H1 (cell line): ENCODE measurements at regions not wholly inside any gene's neighbourhood (a gene's known extent, or its start where the extent isn't known, plus 50 kb on each side); places are given as distances from the start of the nearest gene placed in this dataset.

Source experiments
- CTCF ChIA-PET: fragments of 300-600 bp; sonication (Branson Sonifier 250); formaldehyde crosslinking; loops from one replicate; lab custom pipeline; 2021; ENCODE audit not compliant: partially characterized antibody; lab: Charles Lee
- POLR2A ChIA-PET: fragments of 300-600 bp; sonication (Branson Sonifier 250); formaldehyde crosslinking; loops from one replicate; lab custom pipeline; 2021; ENCODE audit warnings: inconsistent platforms; ENCODE audit not compliant: partially characterized antibody; lab: Charles Lee
- DNase-seq, 2 experiments: peaks; one replicate each; pipeline versions ENCODE4 v3.0.0 to v3.0.0-alpha.2; 2010 to 2022; ENCODE audit warnings: low spot score in 2 of 2, low read depth in 1 of 2, mixed read lengths in 1 of 2
- FAIRE-seq: peaks from 2 replicates; lab custom pipeline; 2011; peaks lifted over from hg19 to GRCh38; lab: Jason Lieb, UNC
- H2AFZ ChIP-seq: 2 replicates; pipeline ENCODE4 v1.8.1; 2012; ENCODE audit warnings: low read length, inconsistent platforms
- H2AK5ac ChIP-seq: 2 replicates; pipeline ENCODE4 v1.6.1; 2013; ENCODE audit warnings: low read depth, low read length
- H2BK120ac ChIP-seq: replicated peaks from 2 replicates; pipeline ENCODE3; 2013; ENCODE audit warnings: low read depth, low read length, inconsistent platforms
- H2BK12ac ChIP-seq: 2 replicates; pipeline ENCODE4 v1.6.1; 2013; ENCODE audit warnings: low read depth, low read length
- H2BK15ac ChIP-seq: 2 replicates; pipeline ENCODE4 v1.6.1; 2013; ENCODE audit warnings: low read length
- H2BK20ac ChIP-seq: 2 replicates; pipeline ENCODE4 v1.6.1; 2013; ENCODE audit warnings: low read length
- H2BK5ac ChIP-seq: 2 replicates; pipeline ENCODE4 v1.6.1; 2013; ENCODE audit warnings: low read depth, low read length
- H3K14ac ChIP-seq: 2 replicates; pipeline ENCODE4 v1.6.1; 2013; ENCODE audit warnings: inconsistent platforms; ENCODE audit not compliant: insufficient read length
- H3K18ac ChIP-seq: 2 replicates; pipeline ENCODE4 v1.6.1; 2013; ENCODE audit warnings: low read length; ENCODE audit errors: extremely low read depth
- H3K23ac ChIP-seq: 2 replicates; pipeline ENCODE4 v1.6.1; 2013; ENCODE audit warnings: inconsistent platforms; ENCODE audit not compliant: insufficient read length
- H3K23me2 ChIP-seq: 2 replicates; pipeline ENCODE4 v1.6.1; 2013; ENCODE audit warnings: low read depth, low read length
- H3K27ac ChIP-seq: 2 replicates; pipeline ENCODE4 v1.6.1; 2011; ENCODE audit warnings: low read depth, low read length, inconsistent platforms
- H3K27me3 ChIP-seq, 4 experiments: replicated peaks in 1 of 4; 1 replicate in 1 of 4; 2 replicates in 3 of 4; pipeline versions ENCODE4 v1.6.1 to v1.8.1; 2011 to 2013; ENCODE audit warnings: low read length in 3 of 4, mild to moderate bottlenecking in 3 of 4, inconsistent platforms in 2 of 4, mixed read lengths in 2 of 4, moderate library complexity in 1 of 4; ENCODE audit not compliant: control insufficient read depth in 3 of 4, insufficient read depth in 3 of 4; ENCODE audit errors: extremely low read depth in 1 of 4
- H3K36me3 ChIP-seq, 4 experiments: 2 replicates each; pipeline versions ENCODE4 v1.6.1 to v1.8.1; 2011 to 2013; ENCODE audit warnings: mild to moderate bottlenecking in 4 of 4, low read length in 3 of 4, moderate library complexity in 2 of 4, control low read depth in 1 of 4, inconsistent platforms in 1 of 4; ENCODE audit not compliant: insufficient read depth in 4 of 4, control insufficient read depth in 2 of 4
- H3K4ac ChIP-seq: replicated peaks from 2 replicates; pipeline ENCODE3; 2013; ENCODE audit warnings: low read length, low read depth, mixed read lengths, inconsistent platforms; ENCODE audit not compliant: insufficient read length
- H3K4me1 ChIP-seq, 4 experiments: replicated peaks in 1 of 4; 1 replicate in 1 of 4; 2 replicates in 3 of 4; pipeline versions ENCODE4 v1.6.1 to v1.8.1; 2011 to 2013; ENCODE audit warnings: low read length in 3 of 4, inconsistent platforms in 2 of 4, mixed read lengths in 1 of 4; ENCODE audit not compliant: insufficient read depth in 4 of 4, control insufficient read depth in 3 of 4
- H3K4me2 ChIP-seq, 2 experiments: 2 replicates each; pipeline versions ENCODE4 v1.6.1 to v1.8.1; 2011 to 2013; ENCODE audit warnings: low read depth in 2 of 2, low read length in 2 of 2, control low read depth in 1 of 2, inconsistent platforms in 1 of 2, mild to moderate bottlenecking in 1 of 2; ENCODE audit not compliant: insufficient read depth in 1 of 2
- H3K4me3 ChIP-seq, 4 experiments: fragments of 200-600, 300-600 bp in 1 of 4; sonication (generic), shearing (Covaris generic), sonication (Bioruptor Twin) in 1 of 4; 2 replicates each; pipeline versions ENCODE4 v1.5.1 to v1.8.1; 2011 to 2016; ENCODE audit warnings: low read length in 4 of 4, low read depth in 3 of 4, control low read depth in 2 of 4, inconsistent platforms in 2 of 4, mild to moderate bottlenecking in 2 of 4, mixed read lengths in 1 of 4, moderate library complexity in 1 of 4; ENCODE audit not compliant: insufficient read depth in 2 of 4; ENCODE audit errors: extremely low read depth in 1 of 4
- H3K56ac ChIP-seq: replicated peaks from 2 replicates; pipeline ENCODE3; 2013; ENCODE audit warnings: low read depth, mild to moderate bottlenecking, mixed read lengths, low read length, inconsistent platforms; ENCODE audit not compliant: insufficient read length
- H3K79me1 ChIP-seq: 2 replicates; pipeline ENCODE4 v1.6.1; 2013; ENCODE audit warnings: low read depth, low read length, control low read depth
- H3K79me2 ChIP-seq, 2 experiments: 2 replicates each; pipeline versions ENCODE4 v1.6.1 to v1.8.1; 2012 to 2013; ENCODE audit warnings: low read length in 2 of 2, mild to moderate bottlenecking in 2 of 2, inconsistent platforms in 1 of 2; ENCODE audit not compliant: insufficient read depth in 2 of 2, control insufficient read depth in 1 of 2
- H3K9ac ChIP-seq, 4 experiments: replicated peaks in 1 of 4; 1 replicate in 1 of 4; 2 replicates in 3 of 4; pipeline versions ENCODE4 v1.6.1 to v1.8.1; 2011 to 2013; ENCODE audit warnings: low read depth in 3 of 4, low read length in 3 of 4, control low read depth in 2 of 4, mild to moderate bottlenecking in 2 of 4, moderate library complexity in 2 of 4, inconsistent platforms in 1 of 4; ENCODE audit errors: extremely low read depth in 1 of 4
- H3K9me3 ChIP-seq, 2 experiments: 2 replicates each; pipeline versions ENCODE4 v1.6.1 to v1.8.1; 2012 to 2013; ENCODE audit warnings: mild to moderate bottlenecking in 2 of 2, moderate library complexity in 2 of 2, control low read depth in 1 of 2, inconsistent platforms in 1 of 2, low read depth in 1 of 2, low read length in 1 of 2, mixed read lengths in 1 of 2; ENCODE audit not compliant: insufficient read depth in 2 of 2
- H4K20me1 ChIP-seq, 2 experiments: replicated peaks in 1 of 2; 2 replicates each; pipeline versions ENCODE3 to v1.8.1; 2011 to 2013; ENCODE audit warnings: inconsistent platforms in 2 of 2, low read length in 2 of 2, mild to moderate bottlenecking in 1 of 2; ENCODE audit not compliant: insufficient read depth in 2 of 2, control insufficient read depth in 1 of 2
- H4K5ac ChIP-seq: 2 replicates; pipeline ENCODE4 v1.6.1; 2013; ENCODE audit warnings: low read length, low read depth, mixed read lengths, inconsistent platforms; ENCODE audit not compliant: insufficient read length
- H4K8ac ChIP-seq: 2 replicates; pipeline ENCODE4 v1.8.0; 2013; ENCODE audit warnings: mild to moderate bottlenecking, moderate library complexity, low read length, inconsistent platforms; ENCODE audit not compliant: insufficient read depth; ENCODE audit errors: extremely low read depth
- H4K91ac ChIP-seq: replicated peaks from 2 replicates; pipeline ENCODE3; 2013; ENCODE audit warnings: low read length, mixed read lengths, inconsistent platforms; ENCODE audit not compliant: insufficient read length
- JUND ChIP-seq: IDR thresholded peaks from 2 replicates; pipeline ENCODE4 v1.6.1; 2011; ENCODE audit warnings: mild to moderate bottlenecking, improper control_type of control experiment, low read length
- POLR2A ChIP-seq, 2 experiments: IDR thresholded peaks; 1 replicate in 1 of 2; 2 replicates in 1 of 2; pipeline ENCODE4 v1.6.1; 2011; ENCODE audit warnings: low read depth in 2 of 2, low read length in 2 of 2, mild to moderate bottlenecking in 2 of 2; ENCODE audit errors: control extremely low read depth in 1 of 2
- SIX5 ChIP-seq: IDR thresholded peaks from 2 replicates; pipeline ENCODE4 v1.6.1; 2011; ENCODE audit warnings: mild to moderate bottlenecking, low read depth, low read length
- SP2 ChIP-seq: IDR thresholded peaks from 2 replicates; pipeline ENCODE4 v1.6.1; 2012; ENCODE audit warnings: mild to moderate bottlenecking, low read length, inconsistent platforms
- TAF7 ChIP-seq: optimal IDR thresholded peaks from 2 replicates; pipeline ENCODE3; 2011; ENCODE audit warnings: low read depth, mild to moderate bottlenecking, inconsistent platforms, low read length, moderate library complexity, borderline replicate concordance
- TCF12 ChIP-seq: IDR thresholded peaks from 2 replicates; pipeline ENCODE4 v1.6.1; 2011; ENCODE audit warnings: low read depth, mild to moderate bottlenecking, low read length
- TF ChIP-seq, protein P1 (sequence below), 3 experiments: IDR thresholded peaks; 1 replicate in 2 of 3; 2 replicates in 1 of 3; pipeline versions ENCODE4 v1.5.1 to v1.6.1; 2011; ENCODE audit warnings: low read length in 3 of 3, mild to moderate bottlenecking in 3 of 3, inconsistent platforms in 2 of 3, low read depth in 1 of 3, moderate library complexity in 1 of 3; ENCODE audit not compliant: insufficient read depth in 1 of 3; ENCODE audit errors: control extremely low read depth in 1 of 3

DNA sequence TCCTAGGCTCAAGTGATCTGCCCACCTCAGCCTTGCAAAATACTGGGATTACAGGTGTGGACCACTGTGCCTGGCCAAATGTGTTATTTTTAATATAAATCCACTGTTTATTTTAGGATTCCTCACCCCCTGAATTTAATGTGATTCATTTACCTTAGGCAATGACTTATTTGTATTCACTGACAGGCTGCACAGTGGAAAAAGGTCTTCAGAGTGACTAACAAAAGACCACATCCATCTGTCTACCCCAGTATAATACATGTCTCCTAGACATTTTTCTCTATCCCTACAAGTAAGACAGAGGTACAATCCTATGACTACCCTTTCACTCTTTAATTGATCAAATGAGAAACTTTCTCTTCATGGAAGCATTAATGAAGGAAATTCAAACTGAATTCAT is 230.2 kb downstream of the AHR start:
- FAIRE-seq: no peak
- H3K27ac ChIP-seq: no peak overlapping the region
- no peak overlapping the region for H2BK15ac ChIP-seq
- TF ChIP-seq SP2 (no peak), TCF12 (no peak), JUND (no peak), POLR2A (IDR thresholded peaks at IDR 0.05; ENCODE audit: control extremely low read depth in 1 of 2, low read depth in 2 of 2, low read length in 2 of 2) (no peak), TAF7 (no peak), SIX5 (no peak)
- TF ChIP-seq, protein P1, sequence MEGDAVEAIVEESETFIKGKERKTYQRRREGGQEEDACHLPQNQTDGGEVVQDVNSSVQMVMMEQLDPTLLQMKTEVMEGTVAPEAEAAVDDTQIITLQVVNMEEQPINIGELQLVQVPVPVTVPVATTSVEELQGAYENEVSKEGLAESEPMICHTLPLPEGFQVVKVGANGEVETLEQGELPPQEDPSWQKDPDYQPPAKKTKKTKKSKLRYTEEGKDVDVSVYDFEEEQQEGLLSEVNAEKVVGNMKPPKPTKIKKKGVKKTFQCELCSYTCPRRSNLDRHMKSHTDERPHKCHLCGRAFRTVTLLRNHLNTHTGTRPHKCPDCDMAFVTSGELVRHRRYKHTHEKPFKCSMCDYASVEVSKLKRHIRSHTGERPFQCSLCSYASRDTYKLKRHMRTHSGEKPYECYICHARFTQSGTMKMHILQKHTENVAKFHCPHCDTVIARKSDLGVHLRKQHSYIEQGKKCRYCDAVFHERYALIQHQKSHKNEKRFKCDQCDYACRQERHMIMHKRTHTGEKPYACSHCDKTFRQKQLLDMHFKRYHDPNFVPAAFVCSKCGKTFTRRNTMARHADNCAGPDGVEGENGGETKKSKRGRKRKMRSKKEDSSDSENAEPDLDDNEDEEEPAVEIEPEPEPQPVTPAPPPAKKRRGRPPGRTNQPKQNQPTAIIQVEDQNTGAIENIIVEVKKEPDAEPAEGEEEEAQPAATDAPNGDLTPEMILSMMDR (IDR thresholded peaks at IDR 0.05; ENCODE audit: control extremely low read depth in 1 of 3, insufficient read depth in 1 of 3, low read depth in 1 of 3, low read length in 3 of 3): no peak

More for the DNA sequence above, 230.2 kb downstream of the AHR start:
- Histone ChIP-seq H4K91ac (no peak overlapping the region), H3K9me3 (no peaks in the 10 kb centered on the region), H2AFZ (no peak overlapping the region), H4K20me1 (no peaks in the 10 kb centered on the region), H3K4me2 (no peak overlapping the region), H3K23me2 (no peaks in the 10 kb centered on the region), H3K4ac (no peak overlapping the region), H3K79me1 (no peaks in the 10 kb centered on the region), H3K9ac (no peak overlapping the region), H3K56ac (no peak overlapping the region), H2BK12ac (no peak overlapping the region), H3K27me3 (no peaks in the 10 kb centered on the region), H4K5ac (no peak overlapping the region), H3K4me1 (peaks cover 0 to 3% (median 0%) of the 10 kb centered on the region in 4 experiments; a peak in 1 of 7 replicates), H3K18ac (no peak overlapping the region), H3K79me2 (no peaks in the 10 kb centered on the region), H2BK20ac (no peak overlapping the region), H2BK120ac (no peak overlapping the region), H3K23ac (no peak overlapping the region), H3K14ac (no peak overlapping the region), H2AK5ac (no peak overlapping the region), H2BK5ac (no peak overlapping the region), H4K8ac (no peak overlapping the region), H3K36me3 (no peaks in the 10 kb centered on the region), H3K4me3 (no peak overlapping the region)
- no peak for DNase-seq
- ChIA-PET POLR2A (no interaction called here), CTCF (interaction anchor here (0.6 kb wide), 1 partner anchor 11 kb away, joined by 3 read pairs; no protein-coding TSS in a partner anchor)
